ENCODE measurements at regions not wholly inside any gene's neighbourhood (a gene's known extent, or its start where the extent isn't known, plus 50 kb on each side); places are given as distances from the start of the nearest gene placed in this dataset.

- Mint-ChIP-seq H3K4me3 (no peak overlapping the region), H3K27me3 (ENCODE audit: insufficient read depth, low read depth, poor library complexity) (peaks cover 2% of the 10 kb centered on the region), H3K27ac (no peak overlapping the region), H3K36me3 (ENCODE audit: low read depth) (peaks cover 7% of the 10 kb centered on the region; the same call in 2 of the 3 replicates), H3K9me3 (peaks cover 3% of the 10 kb centered on the region), H3K4me1 (peaks cover 4% of the 10 kb centered on the region; the same call in 2 of the 3 replicates)
- H3K79me2 ChIP-seq (replicated peaks; ENCODE audit: insufficient read depth), result no peaks in the 10 kb centered on the region
- no peaks in the 10 kb centered on the region for H3F3A ChIP-seq (replicated peaks; ENCODE audit: low read depth)
- no peak overlapping the region for H3K27ac ChIP-seq (ENCODE audit: low read depth)
- no peak for DNase-seq (ENCODE audit: low spot score)
- H2AFZ ChIP-seq, result no peak overlapping the region
- H3K27me3 ChIP-seq (ENCODE audit: insufficient read depth), result no peaks in the 10 kb centered on the region
- H3K36me3 ChIP-seq (ENCODE audit: insufficient read depth), result no peaks in the 10 kb centered on the region
- ATAC-seq, result no peak
- TF ChIP-seq EZH2 (IDR thresholded peaks at IDR 0.05; ENCODE audit: low read depth, unreplicated experiment) (no peak), POLR2AphosphoS5 (IDR thresholded peaks at IDR 0.05; ENCODE audit: low read depth) (no peak), ZNF331 (CRISPR knock-in tag; IDR thresholded peaks at IDR 0.05; ENCODE audit: low read depth) (no peak), JUNB (IDR thresholded peaks at IDR 0.05; ENCODE audit: unreplicated experiment) (no peak), CREB1 (CRISPR knock-in tag; IDR thresholded peaks at IDR 0.05; ENCODE audit: low read depth) (no peak), ZNF462 (CRISPR knock-in tag; IDR thresholded peaks at IDR 0.05) (no peak), CTCF (conservative IDR thresholded peaks at IDR 0.05; ENCODE audit: low read depth in 2 of 2) (no peak), NANOG (IDR thresholded peaks at IDR 0.05; ENCODE audit: borderline replicate concordance) (no peak), STAT1 (IDR thresholded peaks at IDR 0.05; ENCODE audit: unreplicated experiment) (no peak), ZNF114 (CRISPR knock-in tag; IDR thresholded peaks at IDR 0.05) (no peak), ETS1 (IDR thresholded peaks at IDR 0.05) (no peak), REST (IDR thresholded peaks at IDR 0.05; ENCODE audit: unreplicated experiment) (no peak), EZH2phosphoT487 (IDR thresholded peaks at IDR 0.05; ENCODE audit: unreplicated experiment) (no peak)
- no peak overlapping the region for H3K4me3 ChIP-seq
- no peaks in the 10 kb centered on the region for H3K9me2 ChIP-seq (ENCODE audit: insufficient read depth)
- H4K20me1 ChIP-seq (replicated peaks; ENCODE audit: insufficient read depth), result no peaks in the 10 kb centered on the region
- H3K4me2 ChIP-seq, result no peak overlapping the region
- H3K4me1 ChIP-seq (ENCODE audit: insufficient read depth), result no peaks in the 10 kb centered on the region
These were observed 1158.6 kb upstream of the CDH6 start for GRCh38 chr5:30034870-30035269.

Data from GM23338 (cell line).